WTC11 (cell line): ENCODE measurements at regions not wholly inside any gene's neighbourhood (a gene's known extent, or its start where the extent isn't known, plus 50 kb on each side); places are given as distances from the start of the nearest gene placed in this dataset.

Source experiments
- CREB1 ChIP-seq: sonication (generic); formaldehyde crosslinking; IDR thresholded peaks from 2 replicates; pipeline ENCODE4 v1.8.0; 2023; ENCODE audit warnings: mild to moderate bottlenecking, missing genetic modification reagents
- NR1H2 ChIP-seq: sonication (generic); formaldehyde crosslinking; IDR thresholded peaks from 2 replicates; pipeline ENCODE4 v1.9.0; 2021; ENCODE audit warnings: mild to moderate bottlenecking, moderate library complexity, missing genetic modification reagents
- TEAD4 ChIP-seq: sonication (generic); formaldehyde crosslinking; IDR thresholded peaks from 2 replicates; pipeline ENCODE4 v1.8.0; 2022; ENCODE audit warnings: mild to moderate bottlenecking, missing genetic modification reagents
- TF ChIP-seq, protein P1 (sequence below): sonication (generic); formaldehyde crosslinking; IDR thresholded peaks from 2 replicates; pipeline ENCODE4 v1.8.0; 2022; ENCODE audit warnings: mild to moderate bottlenecking, missing genetic modification reagents
- TF ChIP-seq, protein P2 (sequence below): fragments of 200-600 bp; IDR thresholded peaks from 2 replicates; pipeline ENCODE4 v1.8.0; 2022; ENCODE audit warnings: antibody characterized with exemption
- TF ChIP-seq, protein P3 (sequence below): sonication (generic); formaldehyde crosslinking; IDR thresholded peaks from 2 replicates; pipeline ENCODE4 v1.8.1; 2023; ENCODE audit warnings: mild to moderate bottlenecking, missing genetic modification reagents, moderate library complexity
- TF ChIP-seq, protein P4 (sequence below): fragments of 250-450 bp; sonication (Bioruptor Pico); IDR thresholded peaks from 2 replicates; pipeline ENCODE4 v1.8.0; 2021; ENCODE audit warnings: mild to moderate bottlenecking
- TF ChIP-seq, protein P5 (sequence below): sonication (generic); formaldehyde crosslinking; IDR thresholded peaks from 2 replicates; pipeline ENCODE4 v1.8.1; 2023; ENCODE audit warnings: mild to moderate bottlenecking, missing genetic modification reagents, borderline replicate concordance
- TF ChIP-seq, protein P6 (sequence below): sonication (generic); formaldehyde crosslinking; IDR thresholded peaks from 2 replicates; pipeline ENCODE4 v1.8.0; 2022; ENCODE audit warnings: mild to moderate bottlenecking, missing genetic modification reagents
- TF ChIP-seq, protein P7 (sequence below): sonication (generic); formaldehyde crosslinking; IDR thresholded peaks from 2 replicates; pipeline ENCODE4 v1.8.0; 2023; ENCODE audit warnings: missing genetic modification reagents

DNA sequence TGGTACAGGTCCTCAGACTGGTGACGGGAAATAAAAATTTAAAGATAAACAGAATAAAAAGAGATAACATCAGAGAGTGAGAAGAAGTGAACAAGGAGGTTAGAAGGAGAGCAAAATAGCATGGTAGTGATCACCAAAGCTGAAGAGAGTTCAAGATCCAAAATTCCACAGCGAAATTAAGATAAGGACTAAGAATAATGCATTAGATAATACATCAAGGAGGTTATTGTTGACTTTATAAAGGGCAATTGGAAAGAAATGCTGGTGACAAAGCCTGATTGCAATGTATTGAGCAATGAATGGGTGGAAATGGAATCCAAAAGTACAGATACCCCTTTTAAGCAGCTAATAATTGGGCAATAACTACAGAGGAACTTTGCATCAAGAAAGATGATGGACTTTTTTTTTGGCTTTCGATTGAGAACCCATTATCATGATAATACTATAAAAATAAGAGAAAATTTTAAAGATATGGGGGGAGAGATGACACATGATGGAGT lies 101.6 kb upstream of the MAP9 start:
- TF ChIP-seq, protein P1, sequence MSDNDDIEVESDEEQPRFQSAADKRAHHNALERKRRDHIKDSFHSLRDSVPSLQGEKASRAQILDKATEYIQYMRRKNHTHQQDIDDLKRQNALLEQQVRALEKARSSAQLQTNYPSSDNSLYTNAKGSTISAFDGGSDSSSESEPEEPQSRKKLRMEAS (CRISPR knock-in tag): no peak
- TF ChIP-seq, protein P2, sequence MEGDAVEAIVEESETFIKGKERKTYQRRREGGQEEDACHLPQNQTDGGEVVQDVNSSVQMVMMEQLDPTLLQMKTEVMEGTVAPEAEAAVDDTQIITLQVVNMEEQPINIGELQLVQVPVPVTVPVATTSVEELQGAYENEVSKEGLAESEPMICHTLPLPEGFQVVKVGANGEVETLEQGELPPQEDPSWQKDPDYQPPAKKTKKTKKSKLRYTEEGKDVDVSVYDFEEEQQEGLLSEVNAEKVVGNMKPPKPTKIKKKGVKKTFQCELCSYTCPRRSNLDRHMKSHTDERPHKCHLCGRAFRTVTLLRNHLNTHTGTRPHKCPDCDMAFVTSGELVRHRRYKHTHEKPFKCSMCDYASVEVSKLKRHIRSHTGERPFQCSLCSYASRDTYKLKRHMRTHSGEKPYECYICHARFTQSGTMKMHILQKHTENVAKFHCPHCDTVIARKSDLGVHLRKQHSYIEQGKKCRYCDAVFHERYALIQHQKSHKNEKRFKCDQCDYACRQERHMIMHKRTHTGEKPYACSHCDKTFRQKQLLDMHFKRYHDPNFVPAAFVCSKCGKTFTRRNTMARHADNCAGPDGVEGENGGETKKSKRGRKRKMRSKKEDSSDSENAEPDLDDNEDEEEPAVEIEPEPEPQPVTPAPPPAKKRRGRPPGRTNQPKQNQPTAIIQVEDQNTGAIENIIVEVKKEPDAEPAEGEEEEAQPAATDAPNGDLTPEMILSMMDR: no peak
- TF ChIP-seq, protein P3, sequence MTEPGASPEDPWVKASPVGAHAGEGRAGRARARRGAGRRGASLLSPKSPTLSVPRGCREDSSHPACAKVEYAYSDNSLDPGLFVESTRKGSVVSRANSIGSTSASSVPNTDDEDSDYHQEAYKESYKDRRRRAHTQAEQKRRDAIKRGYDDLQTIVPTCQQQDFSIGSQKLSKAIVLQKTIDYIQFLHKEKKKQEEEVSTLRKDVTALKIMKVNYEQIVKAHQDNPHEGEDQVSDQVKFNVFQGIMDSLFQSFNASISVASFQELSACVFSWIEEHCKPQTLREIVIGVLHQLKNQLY (CRISPR knock-in tag): no peak
- TF ChIP-seq, protein P4, sequence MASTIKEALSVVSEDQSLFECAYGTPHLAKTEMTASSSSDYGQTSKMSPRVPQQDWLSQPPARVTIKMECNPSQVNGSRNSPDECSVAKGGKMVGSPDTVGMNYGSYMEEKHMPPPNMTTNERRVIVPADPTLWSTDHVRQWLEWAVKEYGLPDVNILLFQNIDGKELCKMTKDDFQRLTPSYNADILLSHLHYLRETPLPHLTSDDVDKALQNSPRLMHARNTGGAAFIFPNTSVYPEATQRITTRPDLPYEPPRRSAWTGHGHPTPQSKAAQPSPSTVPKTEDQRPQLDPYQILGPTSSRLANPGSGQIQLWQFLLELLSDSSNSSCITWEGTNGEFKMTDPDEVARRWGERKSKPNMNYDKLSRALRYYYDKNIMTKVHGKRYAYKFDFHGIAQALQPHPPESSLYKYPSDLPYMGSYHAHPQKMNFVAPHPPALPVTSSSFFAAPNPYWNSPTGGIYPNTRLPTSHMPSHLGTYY: no peak
- TF ChIP-seq, protein P5, sequence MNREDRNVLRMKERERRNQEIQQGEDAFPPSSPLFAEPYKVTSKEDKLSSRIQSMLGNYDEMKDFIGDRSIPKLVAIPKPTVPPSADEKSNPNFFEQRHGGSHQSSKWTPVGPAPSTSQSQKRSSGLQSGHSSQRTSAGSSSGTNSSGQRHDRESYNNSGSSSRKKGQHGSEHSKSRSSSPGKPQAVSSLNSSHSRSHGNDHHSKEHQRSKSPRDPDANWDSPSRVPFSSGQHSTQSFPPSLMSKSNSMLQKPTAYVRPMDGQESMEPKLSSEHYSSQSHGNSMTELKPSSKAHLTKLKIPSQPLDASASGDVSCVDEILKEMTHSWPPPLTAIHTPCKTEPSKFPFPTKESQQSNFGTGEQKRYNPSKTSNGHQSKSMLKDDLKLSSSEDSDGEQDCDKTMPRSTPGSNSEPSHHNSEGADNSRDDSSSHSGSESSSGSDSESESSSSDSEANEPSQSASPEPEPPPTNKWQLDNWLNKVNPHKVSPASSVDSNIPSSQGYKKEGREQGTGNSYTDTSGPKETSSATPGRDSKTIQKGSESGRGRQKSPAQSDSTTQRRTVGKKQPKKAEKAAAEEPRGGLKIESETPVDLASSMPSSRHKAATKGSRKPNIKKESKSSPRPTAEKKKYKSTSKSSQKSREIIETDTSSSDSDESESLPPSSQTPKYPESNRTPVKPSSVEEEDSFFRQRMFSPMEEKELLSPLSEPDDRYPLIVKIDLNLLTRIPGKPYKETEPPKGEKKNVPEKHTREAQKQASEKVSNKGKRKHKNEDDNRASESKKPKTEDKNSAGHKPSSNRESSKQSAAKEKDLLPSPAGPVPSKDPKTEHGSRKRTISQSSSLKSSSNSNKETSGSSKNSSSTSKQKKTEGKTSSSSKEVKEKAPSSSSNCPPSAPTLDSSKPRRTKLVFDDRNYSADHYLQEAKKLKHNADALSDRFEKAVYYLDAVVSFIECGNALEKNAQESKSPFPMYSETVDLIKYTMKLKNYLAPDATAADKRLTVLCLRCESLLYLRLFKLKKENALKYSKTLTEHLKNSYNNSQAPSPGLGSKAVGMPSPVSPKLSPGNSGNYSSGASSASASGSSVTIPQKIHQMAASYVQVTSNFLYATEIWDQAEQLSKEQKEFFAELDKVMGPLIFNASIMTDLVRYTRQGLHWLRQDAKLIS (CRISPR knock-in tag): no peak
- TF ChIP-seq, protein P6, sequence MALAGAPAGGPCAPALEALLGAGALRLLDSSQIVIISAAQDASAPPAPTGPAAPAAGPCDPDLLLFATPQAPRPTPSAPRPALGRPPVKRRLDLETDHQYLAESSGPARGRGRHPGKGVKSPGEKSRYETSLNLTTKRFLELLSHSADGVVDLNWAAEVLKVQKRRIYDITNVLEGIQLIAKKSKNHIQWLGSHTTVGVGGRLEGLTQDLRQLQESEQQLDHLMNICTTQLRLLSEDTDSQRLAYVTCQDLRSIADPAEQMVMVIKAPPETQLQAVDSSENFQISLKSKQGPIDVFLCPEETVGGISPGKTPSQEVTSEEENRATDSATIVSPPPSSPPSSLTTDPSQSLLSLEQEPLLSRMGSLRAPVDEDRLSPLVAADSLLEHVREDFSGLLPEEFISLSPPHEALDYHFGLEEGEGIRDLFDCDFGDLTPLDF (CRISPR knock-in tag): no peak
- TF ChIP-seq TEAD4 (CRISPR knock-in tag): no peak
- TF ChIP-seq NR1H2 (CRISPR knock-in tag): no peak
- TF ChIP-seq, protein P7, sequence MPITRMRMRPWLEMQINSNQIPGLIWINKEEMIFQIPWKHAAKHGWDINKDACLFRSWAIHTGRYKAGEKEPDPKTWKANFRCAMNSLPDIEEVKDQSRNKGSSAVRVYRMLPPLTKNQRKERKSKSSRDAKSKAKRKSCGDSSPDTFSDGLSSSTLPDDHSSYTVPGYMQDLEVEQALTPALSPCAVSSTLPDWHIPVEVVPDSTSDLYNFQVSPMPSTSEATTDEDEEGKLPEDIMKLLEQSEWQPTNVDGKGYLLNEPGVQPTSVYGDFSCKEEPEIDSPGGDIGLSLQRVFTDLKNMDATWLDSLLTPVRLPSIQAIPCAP (CRISPR knock-in tag): no peak
- TF ChIP-seq CREB1 (CRISPR knock-in tag): no peak
